GM18498 (cell line): ENCODE measurements at regions not wholly inside any gene's neighbourhood (a gene's known extent, or its start where the extent isn't known, plus 50 kb on each side); places are given as distances from the start of the nearest gene placed in this dataset.

ENCODE experiments used
- ATAC-seq: cut with Tn5 transposase; IDR thresholded peaks from one replicate; pipeline ENCODE4 v1.9.1; 2021; ENCODE audit warnings: mild to moderate bottlenecking, moderate library complexity; ENCODE audit not compliant: unreplicated experiment

DNA sequence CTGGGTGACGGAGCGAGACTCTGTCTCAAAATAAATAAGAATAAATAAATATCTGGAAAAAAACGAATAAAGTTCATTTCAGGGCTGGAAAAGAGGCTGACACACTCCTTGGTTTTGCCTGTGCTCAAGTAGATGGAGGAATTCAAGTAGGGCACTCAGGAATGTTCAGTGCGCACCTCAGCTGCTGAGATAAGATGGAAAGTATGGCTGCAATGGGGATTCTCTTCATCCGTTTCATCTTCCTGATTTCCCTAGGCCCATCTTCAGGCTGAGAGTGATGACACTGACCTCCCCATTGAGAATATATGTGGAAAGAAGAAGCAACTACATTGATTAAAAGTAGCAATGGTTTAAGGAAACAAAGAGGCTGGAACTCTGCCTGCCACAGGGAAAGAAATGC, 130.5 kb upstream of the ZNF644 start:
- ATAC-seq = no peak

DNA sequence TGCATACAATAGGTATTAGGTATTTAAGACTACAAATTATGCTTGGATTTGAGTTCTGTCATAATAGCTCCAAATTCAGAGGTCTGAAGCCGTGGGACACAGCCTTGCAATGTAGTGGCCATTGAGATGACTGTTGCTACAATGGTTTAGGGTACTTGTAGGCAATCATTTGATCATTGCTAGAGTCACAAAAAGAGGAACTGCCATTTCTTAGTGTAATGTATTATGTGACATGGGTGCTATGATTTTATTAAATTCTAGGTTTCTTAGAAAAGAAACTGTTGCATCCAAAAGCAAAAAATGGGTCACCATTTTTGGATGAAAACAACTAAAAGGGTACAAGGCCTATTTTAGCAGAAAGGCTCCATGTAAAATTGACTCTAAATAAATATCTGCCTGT, 129.9 kb upstream of the ZNF644 start:
- ATAC-seq = no peak

DNA sequence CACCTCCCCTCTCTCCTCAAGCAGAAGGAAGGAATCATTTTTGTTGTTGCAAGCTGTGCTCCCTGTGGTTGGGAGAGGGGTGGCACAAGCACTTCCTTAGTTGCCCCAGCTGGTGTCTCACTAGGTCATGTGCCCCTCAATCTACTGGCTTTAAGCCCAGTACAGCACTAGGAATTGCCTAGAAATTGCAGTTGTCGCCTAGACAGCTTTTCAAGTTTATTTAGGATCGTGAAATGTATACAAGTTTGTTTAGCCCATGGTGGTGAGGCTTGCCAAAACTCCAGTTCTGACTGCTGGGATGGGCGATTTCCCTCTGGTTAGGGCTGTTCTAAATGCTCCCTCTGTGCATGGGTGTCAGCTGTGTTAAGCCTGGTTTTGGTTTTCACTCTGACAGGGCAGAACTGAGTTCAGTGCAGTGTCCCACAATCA, 126.8 kb upstream of the ZNF644 start:
- ATAC-seq = no peak

DNA sequence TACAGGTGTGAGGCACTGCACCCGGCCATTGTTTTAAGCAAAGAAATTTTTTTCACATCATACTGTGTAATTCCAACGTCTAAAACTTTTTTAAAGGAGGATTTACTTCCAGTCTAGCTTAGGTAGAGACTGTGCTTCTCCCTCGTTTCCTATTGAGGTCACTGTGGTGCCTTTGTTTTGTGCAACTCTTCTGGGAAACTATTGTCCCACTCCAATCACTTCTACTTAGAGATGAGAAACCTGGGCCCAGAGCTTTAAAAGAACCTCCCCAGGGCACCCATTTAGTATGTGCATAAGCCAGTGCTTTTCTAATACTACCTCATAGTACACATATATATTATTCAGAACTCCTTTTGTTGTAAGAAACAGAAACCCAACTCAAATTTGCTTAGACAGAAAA, 120.0 kb upstream of the ZNF644 start:
- no peak for ATAC-seq

DNA sequence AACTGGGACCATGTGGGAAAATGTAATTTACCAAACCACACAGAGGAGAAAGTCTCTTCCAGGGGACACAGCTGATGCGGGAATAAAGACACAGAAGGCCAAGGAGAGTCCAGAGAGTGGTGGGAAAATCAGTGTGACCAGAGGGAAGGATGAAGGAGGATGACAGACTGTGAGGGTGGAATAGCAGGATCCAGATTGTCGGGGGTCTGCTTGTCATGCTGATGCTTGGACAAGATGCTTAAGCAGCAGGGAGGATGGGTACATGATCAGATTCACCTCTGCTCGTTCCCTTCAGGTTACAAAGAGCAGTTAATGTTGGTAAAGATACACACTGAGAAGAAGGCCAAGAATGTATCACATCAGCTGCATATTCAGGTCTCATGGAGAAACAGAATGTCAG, 117.1 kb upstream of the ZNF644 start:
- ATAC-seq = no peak

DNA sequence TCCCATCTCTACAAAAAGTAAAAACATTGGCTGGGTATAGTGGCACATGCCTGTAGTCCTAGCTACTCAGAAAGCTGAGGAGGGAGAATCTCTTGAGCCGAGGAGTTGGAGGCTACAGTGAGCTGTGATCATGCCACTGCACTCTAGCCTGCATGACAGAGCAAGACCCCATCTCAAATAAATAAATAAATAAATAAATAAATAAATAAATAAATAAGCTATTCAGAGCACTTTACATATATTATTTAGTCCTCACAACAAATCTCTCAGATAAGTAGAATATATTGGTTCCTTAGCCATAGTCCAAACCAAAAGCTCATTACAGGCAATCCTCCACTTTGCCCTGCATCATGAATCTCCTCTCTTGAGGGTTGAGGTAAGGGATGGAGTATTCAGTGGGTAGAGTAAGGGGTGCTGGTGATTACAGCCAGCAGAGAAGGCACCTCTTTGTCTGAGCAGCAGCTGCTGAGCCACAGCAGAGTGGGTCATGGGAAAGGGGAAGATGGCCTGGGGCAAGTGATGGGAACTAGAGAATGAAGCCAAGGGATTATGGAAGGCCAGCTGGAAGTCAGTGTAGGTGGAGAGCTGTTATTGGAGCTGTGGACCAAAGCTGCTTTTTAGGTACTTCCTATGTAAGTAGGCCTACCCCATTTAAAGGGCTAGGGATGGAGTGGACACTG, 115.5 kb upstream of the ZNF644 start:
- no peak for ATAC-seq

DNA sequence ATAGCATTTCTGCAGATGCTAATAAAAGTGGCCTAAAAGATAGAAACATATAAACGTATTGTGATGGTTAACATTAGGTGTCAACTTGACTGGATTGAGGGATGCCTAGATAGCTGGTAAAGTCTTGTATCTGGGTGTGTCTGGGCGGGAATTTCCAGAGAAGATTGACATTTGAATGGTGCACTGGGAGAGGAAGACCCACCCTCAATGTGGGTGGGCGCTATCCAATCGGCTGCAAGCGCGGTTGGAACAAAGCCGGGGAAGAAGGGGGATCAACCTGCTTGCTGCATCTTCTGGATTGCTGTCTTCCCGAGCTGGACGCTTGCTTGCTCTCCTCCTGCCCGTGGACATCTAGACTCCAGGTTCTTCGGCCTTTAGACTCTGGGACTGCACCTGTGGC, 114.0 kb upstream of the ZNF644 start:
- ATAC-seq = no peak

DNA sequence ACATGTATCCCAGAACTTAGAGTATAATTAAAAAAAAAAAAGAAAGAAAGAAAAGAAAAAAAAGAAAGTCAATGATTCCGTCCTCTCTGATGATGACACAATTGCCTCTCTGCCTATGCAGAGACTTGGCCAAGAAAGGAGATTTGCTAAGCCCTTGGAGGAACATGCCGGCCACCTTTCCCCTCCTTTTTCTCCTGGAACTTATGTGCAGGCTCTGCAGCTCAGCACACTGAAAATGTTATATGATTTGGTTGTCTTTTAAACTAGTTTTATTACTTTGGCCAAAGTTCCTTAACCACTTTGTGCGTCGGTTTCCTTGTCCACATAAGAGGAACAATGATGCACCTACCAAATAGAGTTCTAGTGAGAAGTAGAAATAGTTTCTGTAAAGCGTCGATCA, 111.4 kb upstream of the ZNF644 start:
- ATAC-seq = no peak

DNA sequence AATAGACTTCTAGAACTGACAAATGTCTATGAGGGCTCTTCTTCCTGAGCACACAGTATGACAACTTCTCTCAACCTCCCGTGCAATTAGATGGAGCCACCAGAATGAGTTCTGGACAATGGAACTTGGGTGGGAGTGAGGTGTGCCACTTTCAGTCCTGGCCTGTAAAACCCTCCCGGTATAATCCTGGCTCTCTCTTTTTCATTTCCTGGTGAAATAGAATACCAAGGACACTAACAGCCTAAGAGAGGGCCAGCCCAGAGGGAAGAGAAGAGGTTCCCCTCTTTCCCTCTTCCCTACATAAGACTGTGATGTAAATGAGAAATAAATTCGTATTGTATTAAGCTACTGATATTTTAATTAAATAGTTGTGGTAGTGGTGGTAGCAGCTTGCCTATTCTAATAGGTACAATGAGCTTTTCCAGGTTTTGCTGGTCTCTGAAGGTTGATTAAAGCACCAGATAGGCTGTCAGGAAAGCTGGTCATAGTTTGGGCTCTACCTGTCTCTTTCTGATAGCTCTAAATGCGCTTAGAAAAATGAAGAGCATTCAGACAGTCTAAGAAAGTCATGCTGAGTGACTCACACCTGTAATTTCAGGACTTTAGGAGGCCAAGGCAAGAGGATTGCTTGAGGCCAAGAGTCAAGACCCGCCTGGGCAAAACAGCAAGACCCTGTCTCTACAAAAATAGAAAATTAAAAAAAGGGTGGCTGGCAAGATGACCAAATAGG, 108.6 kb upstream of the ZNF644 start:
- ATAC-seq = no peak

DNA sequence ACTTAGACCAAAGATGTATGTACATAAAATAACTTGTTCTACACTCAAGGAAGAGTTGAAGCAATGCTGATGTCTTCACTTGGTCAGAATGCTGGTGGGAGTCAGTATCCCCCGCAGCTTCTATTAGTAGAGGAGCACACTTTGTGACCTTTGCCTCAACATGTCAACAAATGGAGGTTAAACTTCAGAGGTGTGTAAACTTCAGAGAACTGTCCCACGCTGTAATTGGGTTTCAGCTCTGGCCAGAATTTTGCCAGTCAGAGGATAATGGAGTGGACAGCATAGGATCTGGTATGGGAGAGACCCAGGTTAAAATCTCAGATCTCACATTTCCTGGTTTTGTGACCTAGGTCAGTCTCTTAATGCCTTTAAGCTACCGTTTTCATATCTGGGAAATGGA, 107.6 kb upstream of the ZNF644 start:
- ATAC-seq = no peak

DNA sequence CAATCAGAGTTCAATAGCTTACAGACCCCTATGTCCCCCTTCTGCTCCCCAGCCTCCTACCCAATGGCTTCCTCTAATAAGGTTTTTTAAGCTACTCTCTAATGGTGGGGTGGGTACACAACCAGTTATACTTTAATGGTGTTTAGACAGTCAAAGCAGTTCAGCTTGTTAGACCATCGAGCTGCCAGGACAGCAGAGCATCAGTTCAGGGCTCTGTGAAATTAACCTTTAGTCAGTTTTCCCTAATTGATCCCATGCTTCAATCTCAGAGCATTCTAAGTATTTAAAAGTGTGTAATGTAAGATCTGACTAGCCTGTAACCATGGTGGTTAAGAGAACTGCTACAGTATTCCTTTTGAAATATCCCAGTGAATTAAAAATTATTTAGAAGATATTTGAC, 107.2 kb upstream of the ZNF644 start:
- no peak for ATAC-seq

DNA sequence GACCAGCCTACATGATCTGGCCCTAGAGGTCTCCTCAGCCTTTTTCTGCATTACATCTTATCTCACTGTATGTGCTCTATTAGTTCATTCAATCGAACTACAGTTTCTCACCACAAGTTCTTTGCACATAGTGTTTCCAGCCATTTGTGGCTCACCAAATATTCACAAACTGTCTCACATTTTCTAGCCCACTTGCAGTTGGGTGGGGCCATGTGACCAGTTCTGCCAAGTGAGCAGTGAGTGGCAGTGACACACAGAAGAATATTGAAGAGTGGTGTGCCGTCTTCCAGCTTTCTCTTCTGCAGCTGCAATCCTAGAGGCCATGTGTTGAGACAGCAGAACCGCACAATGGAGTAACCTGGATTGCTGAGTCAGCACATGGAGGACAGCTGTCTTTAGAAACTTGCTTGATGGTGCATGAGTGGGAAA, 103.2 kb upstream of the ZNF644 start:
- ATAC-seq = no peak

DNA sequence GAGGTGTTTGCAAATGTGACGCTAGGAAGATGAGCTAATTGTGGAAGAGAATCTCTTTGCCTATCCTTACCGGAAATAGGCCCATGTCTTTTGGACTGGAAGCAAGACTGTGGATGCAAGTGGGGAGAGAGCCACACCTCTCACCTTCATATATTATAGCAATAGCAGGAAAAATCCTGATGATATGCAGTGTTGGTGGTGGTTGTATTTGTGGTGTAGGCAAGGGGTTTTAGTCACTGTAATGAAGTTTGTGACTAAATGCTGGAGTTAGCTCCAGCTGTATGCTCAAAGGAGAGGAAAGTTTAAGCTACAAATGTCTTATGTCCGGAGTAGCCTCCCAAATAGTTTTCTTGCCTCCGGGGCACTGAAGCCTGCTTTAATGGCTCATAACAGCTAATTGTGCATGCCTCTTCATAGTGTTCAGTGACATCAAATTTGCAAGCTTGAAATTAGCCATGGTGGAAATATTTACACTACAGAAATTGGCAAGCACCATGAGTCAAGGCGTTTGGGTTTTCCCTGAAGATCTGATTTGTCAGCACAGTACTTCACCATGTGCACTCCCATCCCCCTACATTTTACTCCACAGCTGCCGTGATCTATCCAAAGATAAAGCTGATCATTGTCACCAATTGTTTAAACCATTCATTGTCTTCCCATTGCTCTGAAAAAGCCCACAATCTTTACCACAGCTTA, 102.6 kb upstream of the ZNF644 start:
- ATAC-seq = no peak

DNA sequence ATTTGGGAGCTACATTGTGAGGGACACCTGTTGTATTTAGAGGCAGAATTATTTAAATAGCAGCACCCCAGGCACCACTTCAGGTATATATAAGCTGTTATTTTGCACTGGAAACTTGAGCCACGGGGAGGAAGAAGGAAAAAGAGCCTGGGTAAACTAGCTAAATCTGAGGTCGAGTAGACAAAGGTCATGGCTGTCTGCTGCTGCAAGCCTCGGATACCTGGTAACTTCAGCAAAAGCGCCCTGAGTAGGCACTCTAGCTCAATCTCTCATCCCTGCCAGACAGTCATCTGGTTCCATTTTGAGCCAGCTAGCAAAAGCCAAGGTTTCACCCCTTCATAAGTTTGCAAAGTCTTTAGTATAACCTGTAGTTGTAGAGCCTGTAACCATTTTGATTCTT, 101.9 kb upstream of the ZNF644 start:
- no peak for ATAC-seq

DNA sequence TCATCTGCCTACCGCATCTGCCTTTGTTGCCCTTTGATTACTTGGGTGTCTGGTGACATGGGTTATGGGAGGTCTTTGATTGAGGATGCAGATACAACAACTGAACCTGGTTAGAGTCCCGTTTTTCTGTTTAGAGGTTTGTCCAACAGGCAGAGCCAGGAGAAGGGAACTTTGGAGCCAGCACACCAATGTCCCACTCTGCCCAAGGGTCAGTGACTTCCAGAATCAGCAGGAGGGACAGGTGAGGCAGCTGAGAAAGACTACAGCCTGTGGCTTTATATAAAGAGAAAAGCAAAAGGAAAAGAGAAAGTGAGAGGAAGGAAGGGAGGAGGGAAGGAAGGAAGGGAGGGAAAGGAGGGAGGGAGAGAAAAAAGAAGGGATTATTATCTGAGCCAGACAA, 101.5 kb upstream of the ZNF644 start:
- ATAC-seq = no peak

DNA sequence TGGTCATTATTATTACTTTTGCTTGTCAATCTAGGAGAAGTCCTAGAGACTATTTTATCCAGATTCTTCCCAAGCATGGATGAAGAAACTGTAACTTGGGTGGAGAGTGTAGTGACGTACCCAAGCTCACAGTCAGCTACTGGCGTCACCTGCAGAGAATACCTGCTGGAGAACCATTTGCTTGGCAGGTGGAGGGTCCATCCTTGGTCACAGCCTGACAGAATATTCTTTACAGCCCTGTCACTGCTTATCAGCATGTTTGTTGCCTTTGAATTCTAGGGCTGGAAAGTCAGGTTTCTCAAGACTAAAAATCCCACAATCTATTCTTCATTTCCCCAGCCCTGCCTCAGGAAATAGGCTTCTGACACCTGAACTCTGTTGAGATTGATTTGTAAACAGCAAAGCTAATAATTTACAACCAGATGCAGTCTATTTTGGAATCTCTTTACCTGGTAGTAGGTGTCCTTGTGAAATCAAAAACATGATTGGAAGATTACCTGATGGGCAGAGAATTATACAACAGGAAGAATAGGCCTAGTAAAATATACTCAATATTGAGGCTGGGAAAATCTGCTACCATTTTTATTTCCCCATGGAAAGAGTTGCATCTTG, 100.4 kb upstream of the ZNF644 start:
- no peak for ATAC-seq

DNA sequence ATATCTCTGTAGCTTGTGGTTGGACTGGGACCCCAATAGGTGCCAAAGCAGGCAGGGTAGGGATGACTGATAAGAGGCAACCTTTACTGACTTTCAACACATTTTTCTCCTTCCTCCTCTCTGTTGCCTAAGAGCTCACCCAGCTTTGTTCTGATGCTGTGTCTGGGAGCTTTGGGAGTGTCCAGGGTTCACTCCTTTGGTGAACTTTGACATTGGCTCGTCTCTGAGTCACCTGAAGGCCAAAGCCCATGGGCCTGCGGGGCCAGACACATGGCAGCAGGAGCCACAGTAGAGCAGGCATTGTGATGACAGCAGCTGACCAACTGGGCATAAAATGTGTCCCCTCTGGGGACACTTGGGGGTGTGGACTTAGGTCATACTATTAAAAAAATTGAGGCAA, 99.5 kb upstream of the ZNF644 start:
- ATAC-seq = no peak

DNA sequence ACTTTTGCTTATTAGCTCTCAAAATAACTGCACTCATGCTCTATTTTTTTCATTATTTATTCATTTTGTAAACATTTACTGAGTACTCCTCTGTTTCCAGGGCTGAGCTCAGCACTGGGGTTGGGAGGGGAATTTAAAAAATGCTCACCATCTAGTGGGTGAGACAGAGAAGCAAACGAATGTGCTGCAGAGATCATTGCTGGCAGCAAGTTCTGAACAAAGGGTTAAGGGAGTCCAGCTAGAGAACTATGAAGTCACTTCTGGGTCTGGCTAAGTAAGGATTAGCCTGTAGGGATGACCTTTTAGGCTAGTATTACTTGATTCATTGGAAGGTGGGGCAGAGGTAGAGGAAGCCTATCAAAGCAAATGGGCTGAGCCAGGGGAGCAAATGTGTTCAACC, 99.1 kb upstream of the ZNF644 start:
- no peak for ATAC-seq

DNA sequence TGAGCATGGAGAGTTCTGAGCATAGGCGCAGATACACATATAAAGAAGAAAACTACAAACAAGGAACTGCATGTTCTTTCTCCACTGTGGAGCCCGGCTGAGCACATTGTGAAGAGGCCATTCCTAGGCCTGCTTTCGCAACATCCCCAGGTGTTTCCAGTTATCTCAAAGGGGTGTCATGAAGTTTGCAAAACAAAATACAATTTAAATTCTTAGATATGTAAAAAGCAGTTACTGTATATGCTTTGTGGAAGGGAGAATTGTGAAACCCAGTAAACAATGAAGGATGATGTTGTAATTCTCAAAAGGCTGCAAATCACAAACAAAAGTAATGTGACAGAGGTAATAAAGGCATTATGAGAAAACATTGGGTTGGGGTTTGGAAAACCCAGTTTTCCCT, 98.6 kb upstream of the ZNF644 start:
- ATAC-seq = no peak

DNA sequence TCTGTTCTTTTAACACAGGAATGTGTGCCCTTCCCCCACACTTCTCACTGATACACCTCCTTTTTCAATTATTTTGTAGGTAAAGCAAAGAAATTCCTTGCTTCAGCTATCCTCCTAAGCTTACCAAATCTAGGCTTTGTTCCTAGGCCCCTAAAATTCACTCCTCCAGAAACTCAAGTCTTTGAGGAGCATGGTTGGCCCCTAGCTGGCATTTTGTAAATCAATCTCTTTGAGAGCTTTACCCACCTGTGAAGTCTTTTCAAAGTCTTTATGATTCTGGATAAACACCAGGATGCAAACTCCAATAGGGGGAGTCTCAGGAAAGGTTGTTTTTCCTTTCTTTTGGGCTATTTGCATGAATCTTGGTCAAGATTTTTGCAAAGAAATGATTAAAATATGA, 82.9 kb upstream of the ZNF644 start:
- no peak for ATAC-seq

DNA sequence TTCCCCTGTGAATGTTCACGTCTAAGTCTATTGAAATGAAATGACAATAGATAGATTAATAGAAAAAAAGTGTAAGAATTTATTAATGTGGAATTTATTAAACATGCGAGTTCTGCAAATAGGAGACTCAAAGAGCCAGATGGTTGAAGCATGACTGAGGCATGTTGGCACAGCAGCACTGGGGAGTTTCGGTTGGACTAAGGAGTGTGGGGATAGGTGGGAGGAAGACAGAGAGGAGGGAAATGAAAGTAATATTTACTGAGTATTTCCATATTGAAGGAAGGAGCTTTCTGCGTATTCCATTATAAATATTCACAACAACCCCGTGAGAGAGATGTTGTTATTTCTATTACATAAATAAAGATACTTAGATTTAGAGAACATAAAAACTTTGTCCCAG, 79.5 kb upstream of the ZNF644 start:
- ATAC-seq = no peak
